Stimulated activated CD8-positive, alpha-beta memory T cell treated with anti-CD3 and anti-CD28 coated beads, Interleukin-7, amount 100 ng/mL, for 1 hour (primary cell): ENCODE measurements at regions not wholly inside any gene's neighbourhood (a gene's known extent, or its start where the extent isn't known, plus 50 kb on each side); places are given as distances from the start of the nearest gene placed in this dataset.

Source experiments
- DNase-seq, 2 donors: peaks; one replicate each; pipeline ENCODE4 v3.0.0-alpha.2; 2020; ENCODE audit warnings: low read depth in 2 of 2

DNA sequence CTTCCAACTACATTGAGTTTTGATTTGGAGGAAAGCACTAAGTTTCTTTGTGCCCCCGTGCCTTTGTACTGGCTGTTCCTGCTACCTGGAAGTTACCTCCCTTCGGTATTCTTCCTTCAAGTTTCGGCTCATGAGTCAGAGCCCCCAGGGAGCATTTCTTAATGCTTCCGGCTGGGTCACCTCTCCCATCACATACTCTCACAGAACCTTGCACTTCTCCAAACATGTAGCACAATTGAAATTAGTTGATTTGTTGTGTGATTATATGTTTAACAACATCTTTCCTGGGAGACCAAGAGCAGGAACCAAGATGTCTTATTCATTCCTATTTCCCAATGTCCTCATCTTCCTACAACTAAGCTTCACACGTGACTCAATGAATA, 158.6 kb upstream of the CDH5 start:
- DNase-seq, result no peak

- DNase-seq, result no peak
Measured at GRCh38 chr16:66207139-66207882, 159.2 kb upstream of the CDH5 start.

DNA sequence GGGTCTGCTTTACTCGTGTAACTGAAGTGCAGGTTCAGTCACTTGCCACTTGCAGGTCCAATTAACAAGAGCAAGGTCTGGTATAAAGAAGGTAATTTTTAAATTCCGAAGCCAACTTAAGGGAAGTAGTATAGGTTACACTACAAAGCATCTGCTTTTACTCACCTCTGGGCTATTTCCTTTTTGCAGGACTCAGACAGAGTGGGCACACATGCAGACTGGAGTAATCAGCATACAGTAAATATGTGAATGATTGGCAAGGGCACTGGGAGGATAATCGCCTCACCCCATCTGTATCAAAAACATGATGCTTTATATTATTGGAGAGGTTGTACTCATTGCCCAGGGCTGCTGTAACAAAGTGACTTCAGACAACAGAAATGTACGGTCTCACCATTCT, 160.1 kb upstream of the CDH5 start:
- no peak for DNase-seq

GRCh38 chr16:66205287-66206231, 160.9 kb upstream of the CDH5 start:
- DNase-seq, result no peak

DNA sequence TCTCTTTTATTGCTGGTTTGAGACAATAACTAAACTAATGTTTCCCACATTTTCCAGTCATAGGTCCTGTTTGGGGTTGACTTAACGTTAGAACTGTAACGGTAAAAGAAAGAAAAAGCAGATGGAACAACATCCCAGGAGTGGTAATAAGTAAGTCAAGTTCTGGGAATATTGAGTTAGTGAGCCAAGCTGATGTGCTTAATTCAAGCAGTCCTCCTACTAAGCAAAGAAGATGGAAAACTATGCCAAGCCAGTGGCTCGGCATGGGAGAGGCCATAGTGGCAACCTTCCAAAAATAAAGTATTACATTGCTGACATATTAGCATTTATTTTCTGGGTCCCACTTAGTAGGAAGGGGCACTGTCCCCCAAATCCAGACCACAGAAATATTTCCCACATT, 161.7 kb upstream of the CDH5 start:
- no peak for DNase-seq

DNA sequence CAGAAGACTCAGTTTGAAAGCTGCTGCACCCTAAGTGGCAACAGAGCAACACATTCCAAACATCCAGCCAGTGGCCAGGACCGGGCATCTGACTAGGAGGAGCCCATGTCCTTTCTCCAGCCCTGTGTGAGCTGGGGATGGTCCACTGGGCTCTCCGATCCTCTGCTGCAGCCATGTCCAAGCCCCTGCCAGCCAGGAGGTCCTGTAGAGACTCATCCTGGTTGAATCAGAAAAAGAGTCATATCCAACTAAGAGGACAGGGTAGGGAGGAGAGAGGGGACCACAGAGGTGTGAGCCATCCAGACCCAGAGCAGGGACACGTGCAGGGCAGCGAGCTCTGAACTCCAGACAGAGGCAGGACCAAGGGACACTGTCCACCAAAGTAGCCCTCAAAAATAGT, 163.0 kb upstream of the CDH5 start:
- no peak for DNase-seq

GRCh38 chr16:66199189-66199588, 167.3 kb upstream of the CDH5 start:
- no peak for DNase-seq

GRCh38 chr16:66198641-66199040, 167.8 kb upstream of the CDH5 start:
- DNase-seq, result no peak

- no peak for DNase-seq
Measured at GRCh38 chr16:66197668-66198278, 168.7 kb upstream of the CDH5 start.

DNA sequence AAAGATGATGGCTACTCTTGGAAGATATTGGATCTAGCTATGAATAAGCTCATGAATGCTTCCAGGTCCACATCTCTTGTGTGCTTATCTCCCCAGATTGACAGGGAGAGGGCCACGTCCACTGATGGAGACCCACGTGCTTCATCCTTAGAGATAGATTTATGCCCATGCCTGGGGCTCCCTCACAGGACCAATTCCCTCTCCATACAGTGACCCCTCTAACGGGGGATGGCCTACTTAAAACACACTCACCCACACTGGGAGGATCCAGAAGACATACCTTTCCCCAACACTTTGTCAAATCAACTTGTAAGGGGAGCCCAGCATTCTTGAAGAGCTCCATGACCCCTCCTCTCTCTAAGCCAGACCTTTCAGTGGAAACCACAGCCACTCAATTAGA, 169.7 kb upstream of the CDH5 start:
- DNase-seq, result no peak

GRCh38 chr16:66194866-66195265, 171.6 kb upstream of the CDH5 start:
- no peak for DNase-seq

DNA sequence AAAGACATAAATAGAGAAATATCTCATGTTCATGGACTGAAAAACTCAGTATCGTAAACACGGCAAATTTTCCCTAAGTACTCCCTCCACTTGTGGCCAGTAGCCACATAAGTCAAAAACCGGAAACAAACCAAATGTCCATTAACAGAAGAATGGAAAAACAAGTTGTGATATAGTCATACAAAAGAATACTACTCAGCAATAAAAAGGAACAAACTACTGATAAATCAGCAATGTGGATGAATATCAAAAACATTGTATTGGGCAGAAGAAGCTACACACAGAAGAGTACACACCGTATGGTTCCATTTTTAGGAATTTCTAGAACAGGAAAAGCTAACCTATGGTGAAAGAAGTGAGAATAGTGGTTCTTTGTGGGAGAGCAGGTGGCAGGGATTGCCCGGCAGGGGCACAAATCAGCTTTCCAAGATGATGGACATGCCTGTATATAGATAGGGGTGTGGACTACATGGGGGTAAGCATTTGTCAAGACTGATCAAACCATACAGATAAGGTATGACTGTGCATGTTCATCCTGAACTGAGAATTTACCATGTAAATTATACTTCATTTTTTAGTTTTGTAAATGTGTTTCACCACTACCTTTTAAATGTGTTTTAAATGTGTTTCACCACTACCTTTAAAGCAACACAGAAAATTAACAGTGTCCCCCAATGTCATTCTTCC, 172.8 kb upstream of the CDH5 start:
- no peak for DNase-seq

DNA sequence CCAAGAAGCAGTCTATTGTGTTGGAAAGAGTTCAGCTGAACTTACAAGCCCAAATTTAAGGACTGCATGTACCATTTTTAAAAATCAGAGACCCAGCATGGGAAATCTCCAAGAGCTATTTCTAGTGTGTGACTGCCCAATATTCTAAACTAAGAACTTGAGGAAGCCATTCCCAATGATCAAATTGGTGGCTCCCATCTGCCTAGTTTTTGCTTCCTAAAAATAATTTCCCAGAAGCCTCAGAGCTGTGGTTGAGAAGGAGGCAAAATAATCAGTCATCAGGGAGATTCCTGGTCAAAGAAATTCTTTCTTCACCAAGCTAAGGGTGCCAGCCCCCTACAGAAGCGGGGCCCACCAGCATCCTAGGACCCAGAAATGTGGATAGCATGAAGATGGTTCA, 176.1 kb upstream of the CDH5 start:
- no peak for DNase-seq

DNA sequence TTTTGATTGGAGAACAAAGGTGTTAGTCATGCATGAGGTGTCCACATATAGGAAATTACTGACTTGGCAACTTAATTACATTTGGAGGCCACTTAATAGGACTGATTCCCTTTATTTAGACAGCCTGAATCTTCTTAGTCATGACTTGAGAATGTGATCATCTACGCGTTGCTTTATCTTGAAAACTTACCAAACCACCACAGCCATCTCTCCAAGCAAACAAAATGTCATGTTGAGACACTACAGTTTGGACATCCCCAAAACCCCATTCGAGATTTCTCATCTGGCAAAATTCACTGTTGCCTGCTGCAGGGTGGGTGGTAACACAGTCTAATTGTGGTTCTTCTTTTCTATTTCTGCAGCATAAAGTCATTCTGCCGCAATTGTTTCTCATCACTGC, 176.5 kb upstream of the CDH5 start:
- no peak for DNase-seq

GRCh38 chr16:66188917-66189725, 177.4 kb upstream of the CDH5 start:
- no peak for DNase-seq

- no peak for DNase-seq
Measured at GRCh38 chr16:66186251-66186785, 180.2 kb upstream of the CDH5 start.

- no peak for DNase-seq
Measured at GRCh38 chr16:66182592-66182991, 183.9 kb upstream of the CDH5 start.

- DNase-seq, result no peak
Measured at GRCh38 chr16:66176731-66177130, 189.8 kb upstream of the CDH5 start.

DNA sequence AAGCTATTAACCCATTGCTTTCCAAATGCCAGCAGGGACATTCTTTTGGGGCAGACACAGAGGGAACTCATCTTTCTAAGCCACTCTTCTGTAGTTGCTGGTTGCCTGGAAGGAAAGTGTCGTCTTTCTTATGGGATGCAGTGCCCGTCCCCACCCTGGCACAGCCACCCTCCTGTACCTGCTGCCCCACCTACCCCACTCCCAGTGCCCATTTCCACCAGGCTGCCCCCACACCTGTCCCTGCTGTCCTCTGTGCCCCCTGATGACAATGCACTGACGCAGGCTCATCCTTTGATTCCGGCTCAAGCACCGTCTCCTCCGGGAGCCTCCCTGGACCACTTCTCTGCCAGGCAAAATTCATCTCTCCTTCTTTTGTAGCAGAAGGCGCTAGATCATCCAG, 190.4 kb upstream of the CDH5 start:
- no peak for DNase-seq

DNA sequence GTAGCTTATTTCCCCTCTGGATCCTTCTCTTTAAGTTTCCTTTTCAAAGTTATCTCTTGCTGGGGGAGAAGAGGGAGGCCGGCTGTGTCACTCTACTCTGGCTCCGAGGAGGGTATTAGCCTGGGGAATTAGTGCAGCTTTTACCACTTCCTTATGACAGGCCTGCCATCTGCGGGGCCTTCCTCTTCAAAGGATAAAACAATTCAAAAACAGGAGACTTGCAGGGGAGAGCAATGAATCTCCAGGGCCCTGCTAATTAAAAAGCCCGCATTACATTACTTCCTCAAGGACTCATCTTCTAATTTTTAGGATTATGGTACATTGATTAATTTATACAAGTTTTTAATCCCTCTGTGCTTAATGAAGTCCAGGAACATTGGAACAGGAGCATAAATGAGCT, 190.9 kb upstream of the CDH5 start:
- no peak for DNase-seq

DNA sequence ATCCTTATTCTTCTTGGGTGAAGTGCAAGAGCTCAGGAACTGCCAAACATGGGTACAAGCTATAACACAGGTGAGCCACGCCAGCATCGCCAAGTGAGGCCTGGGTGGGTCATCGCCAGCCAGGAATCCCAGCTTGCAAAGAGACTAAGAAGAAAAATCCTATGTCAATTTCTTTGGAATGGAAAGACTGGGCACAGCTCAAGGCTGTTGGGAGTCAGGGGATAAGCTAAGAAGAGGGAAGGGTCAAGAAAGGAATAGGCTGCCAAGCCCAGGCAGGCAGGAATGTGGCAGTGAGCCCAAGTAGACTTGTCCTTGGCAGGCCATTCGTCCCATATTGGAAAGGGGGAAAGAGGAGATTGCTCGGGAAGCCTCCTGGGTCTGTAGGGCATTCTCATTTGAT, 191.4 kb upstream of the CDH5 start:
- DNase-seq, result no peak
